GM18505 (cell line): ENCODE measurements at regions not wholly inside any gene's neighbourhood (a gene's known extent, or its start where the extent isn't known, plus 50 kb on each side); places are given as distances from the start of the nearest gene placed in this dataset.

ENCODE experiments used
- ATAC-seq: cut with Tn5 transposase; IDR thresholded peaks from one replicate; pipeline ENCODE4 v1.9.1; 2021; ENCODE audit not compliant: unreplicated experiment
- POLR2A ChIP-seq: IDR thresholded peaks from 4 replicates; pipeline ENCODE4 v1.6.1; 2011; ENCODE audit warnings: borderline replicate concordance; ENCODE audit not compliant: insufficient read depth, insufficient read length; ENCODE audit errors: extremely low read depth

DNA sequence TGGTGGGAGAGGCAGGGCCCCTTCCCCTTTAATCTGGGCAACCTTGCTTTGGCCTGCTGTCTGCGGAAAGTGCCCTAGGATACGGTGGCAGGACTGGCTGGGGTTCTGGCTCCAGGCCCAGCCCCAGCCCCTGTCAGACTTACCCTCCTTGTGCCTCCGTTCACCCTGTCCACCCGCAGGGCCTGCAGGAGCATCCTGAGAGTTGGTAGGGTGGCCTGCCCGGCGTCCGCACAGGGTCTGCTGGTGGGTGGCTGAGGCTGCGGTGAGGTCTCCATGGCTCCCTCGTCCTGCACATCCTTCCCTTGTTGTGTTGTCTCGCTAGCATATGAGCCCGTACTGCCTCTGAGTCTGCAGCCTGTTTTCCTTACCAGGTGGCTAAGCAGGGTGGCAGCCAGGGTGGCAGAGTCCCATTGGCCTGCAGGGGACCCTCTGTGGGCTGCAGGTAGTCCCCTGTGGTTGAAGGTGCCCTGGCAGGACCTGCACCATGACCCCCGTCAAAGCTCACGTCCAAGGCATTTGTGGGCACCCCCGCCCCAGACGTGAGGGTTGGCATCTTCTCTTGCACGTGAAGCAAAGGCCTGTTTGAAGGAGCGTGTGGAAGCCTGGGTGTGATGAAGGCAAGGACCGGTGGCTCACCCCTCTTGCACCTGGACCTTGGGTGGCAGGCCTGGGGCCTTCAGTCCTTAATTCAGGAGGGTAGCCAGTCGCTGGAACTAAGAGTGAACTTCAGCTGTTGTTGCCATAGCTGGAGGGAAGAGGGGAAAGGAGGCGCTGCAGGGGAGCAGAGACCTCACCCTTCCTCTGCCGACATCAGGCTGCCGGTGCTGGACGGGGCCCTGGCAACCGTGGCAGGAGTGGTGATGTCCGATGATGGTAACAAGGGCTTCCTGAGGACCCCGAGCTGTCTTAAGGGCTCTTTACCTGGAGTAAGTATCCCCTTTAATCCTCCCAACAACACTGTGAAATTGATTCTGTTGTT is 293.7 kb downstream of the SEC14L1 start:
- ATAC-seq: no peak
- TF ChIP-seq POLR2A: no peak

GRCh38 chr17:77435272-77436057 is 294.7 kb downstream of the SEC14L1 start:
- no peak for TF ChIP-seq POLR2A
- no peak for ATAC-seq

DNA sequence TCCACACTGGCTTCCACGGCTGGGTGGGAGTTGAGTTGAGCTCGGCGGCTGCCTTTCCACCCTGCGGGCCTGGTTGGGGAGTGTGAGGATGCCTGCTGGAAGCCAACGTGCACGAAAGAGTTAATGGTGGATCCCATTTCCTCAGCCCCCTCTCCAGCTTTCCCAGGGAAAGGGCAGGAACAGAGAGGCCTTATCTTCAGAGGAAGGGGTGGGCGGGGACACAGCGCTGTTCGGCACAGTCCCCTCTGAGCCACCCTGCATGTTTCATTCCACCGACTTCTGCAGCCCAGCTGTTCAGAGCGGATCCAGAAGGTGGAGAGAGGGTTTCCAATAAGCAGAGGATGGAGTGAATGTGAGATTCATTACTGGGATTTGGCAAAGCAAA is 295.3 kb downstream of the SEC14L1 start:
- no peak for ATAC-seq
- TF ChIP-seq POLR2A: no peak

DNA sequence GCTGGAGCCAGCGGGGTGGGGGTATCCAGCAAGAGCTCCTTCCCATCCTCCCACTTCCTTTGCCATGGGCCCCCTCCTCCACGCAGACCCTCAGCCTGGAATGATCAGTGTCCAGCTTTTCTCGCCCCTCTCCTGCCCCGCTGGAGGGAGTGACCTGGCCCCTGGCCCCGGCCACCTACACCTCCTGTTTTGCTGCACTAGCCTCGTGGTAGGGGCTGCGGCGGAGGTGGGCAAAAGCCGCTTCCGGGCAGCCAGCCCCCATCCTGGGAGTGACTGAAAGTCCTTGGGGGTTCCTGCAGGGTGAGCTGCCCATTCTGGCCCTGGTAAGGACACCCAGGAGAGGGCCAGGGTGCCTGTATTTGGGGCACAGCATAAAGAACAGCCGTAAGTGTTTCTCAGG is 295.7 kb downstream of the SEC14L1 start:
- no peak for ATAC-seq
- TF ChIP-seq POLR2A: no peak

DNA sequence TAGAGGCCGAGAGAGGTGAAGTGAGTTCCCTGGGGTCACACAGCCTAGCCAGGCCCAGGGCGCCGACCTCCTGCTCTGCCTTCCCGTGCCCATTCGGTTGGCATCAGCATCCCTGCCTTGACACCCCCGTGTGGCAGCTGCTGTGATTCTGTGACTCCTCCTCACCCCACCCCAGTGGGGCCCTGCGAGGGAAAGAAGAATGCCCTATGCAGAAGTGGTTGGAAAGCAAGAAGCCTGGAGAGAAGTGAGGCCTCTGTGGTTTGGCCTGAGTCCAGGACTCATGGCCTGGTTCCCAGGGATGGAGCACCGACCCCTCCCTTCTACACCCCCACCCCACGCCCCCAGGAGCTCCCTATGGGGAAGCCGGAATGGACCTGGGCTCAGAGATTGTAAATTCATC is 296.2 kb downstream of the SEC14L1 start:
- no peak for ATAC-seq
- no peak for TF ChIP-seq POLR2A

DNA sequence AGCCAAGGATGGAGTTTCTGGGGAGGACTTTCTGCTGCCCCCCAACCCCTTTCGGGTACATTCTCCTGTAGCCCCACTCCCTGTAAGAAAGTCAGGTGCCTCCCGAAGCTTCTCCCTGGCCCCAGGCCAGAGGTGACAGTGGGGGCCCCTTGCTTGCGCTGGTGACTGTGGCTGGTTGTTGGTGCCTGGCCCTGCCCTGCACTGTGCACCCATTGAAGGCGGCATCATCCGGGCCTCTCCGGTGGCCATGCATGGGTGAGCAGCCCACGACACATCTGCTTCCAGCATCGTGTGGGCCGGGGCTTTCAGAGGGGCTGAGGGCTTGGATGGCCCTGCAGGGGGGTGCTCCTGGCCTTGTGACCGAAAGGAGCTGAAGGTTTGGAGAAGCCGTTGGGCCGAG is 297.0 kb downstream of the SEC14L1 start:
- no peak for TF ChIP-seq POLR2A
- no peak for ATAC-seq

- TF ChIP-seq POLR2A: no peak
- ATAC-seq: no peak
Measured at GRCh38 chr17:77438241-77439188, 297.7 kb downstream of the SEC14L1 start.

DNA sequence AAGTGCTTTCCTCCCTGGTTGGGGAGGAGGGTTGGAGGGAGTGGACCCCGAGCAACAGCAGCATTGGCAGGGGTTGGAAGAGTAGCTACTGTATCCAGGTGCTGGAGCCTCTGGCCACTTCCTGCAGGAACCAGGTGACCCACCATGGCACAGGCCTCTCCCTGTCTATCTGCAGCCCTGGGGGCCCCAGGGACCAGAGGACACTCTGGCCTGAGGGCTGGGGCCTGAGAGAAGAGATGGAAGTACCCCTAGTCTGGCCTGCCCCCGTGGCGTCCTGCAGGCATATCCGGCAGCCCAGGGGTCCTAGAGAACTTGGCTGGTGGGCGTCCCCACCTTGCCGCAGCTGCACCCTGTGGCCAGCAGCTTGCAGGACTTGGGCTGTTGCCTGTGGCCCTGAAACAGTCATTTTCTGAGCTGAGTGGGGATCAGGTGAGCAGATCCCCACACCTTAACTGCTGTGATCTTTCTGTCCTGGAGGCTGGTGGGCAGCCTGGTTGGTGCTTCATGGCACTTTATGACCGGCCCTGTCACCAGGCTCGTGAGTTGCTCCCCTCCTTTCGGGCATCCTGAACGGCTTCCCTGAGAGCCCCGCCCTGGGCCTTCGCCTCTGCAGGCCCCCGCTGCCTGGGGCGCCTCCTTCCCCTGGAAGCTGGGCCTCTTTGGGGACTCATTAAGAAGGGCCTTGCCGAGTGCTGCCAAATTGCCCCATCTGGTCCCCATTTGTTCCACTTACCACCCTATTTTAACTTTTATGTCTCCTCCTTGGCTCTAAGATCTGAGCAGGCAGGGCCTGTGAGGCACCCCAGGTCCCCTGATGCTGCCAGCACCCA is 298.6 kb downstream of the SEC14L1 start:
- TF ChIP-seq POLR2A: peak; percentile 27
- ATAC-seq: no peak

GRCh38 chr17:77440560-77440981 is 299.8 kb downstream of the SEC14L1 start:
- TF ChIP-seq POLR2A: no peak
- ATAC-seq: no peak

DNA sequence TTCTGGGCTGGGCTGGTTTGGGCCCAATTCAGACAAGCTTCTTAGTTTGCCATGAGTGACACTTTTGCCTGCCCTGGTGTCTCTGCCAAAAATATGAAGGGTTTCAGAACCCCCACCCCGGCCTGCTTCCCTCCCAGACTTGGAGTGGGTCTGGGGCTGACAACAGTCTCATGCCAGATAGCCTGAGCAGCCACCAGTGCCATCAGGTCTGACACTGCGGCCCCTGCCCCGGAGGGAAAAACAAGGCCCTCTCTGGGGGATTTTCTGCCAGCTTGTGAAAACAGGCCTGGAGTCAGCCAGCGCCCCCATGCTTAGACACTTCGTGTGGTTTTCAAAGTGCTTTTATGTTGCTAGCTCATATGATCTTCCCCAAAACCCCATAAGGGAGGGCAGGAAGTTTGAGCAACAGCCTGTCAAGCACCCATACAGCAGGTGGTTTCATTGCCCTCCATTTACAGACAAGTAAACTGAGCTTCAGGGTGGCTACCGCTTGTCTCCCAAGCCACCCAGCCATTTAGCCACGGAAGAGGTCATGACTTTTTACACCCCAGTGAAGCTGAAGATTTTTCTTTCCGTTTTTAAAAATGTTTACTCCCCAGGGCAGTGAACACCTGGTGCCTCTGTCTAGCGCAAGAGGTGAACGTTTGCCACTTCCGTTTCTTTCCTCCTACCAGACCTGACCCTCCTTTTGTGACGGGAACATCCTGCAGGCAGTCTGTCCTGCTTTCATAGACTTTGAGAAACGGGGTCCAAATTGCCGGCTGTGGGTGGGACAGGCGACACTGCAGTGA is 300.6 kb downstream of the SEC14L1 start:
- ATAC-seq: peak; percentile 48

DNA sequence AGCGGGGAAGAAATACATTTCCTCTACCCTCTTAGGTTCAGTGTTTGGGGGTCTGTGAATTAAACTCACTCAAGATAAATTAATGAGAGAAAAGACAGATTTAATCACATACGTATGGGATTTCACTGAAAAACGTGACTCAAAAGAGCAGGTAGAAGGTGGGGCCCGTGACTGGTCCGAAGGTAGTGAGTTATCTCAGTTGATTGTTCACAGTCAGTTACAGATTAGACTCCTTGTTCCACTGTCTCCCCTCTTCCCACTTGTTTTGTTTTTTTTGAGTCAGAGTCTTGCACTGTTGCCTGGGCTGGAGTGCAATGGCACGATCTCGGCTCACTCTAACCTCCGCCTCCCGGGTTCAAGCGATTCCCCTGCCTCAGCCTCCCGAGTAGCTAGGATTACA is 301.2 kb downstream of the SEC14L1 start:
- TF ChIP-seq POLR2A: no peak
- no peak for ATAC-seq

More for the DNA sequence above, 300.6 kb downstream of the SEC14L1 start:
- peak; percentile 47 for TF ChIP-seq POLR2A

- no peak for TF ChIP-seq POLR2A
- ATAC-seq: no peak
Measured at GRCh38 chr17:77442976-77443747, 302.4 kb downstream of the SEC14L1 start.
